ENCODE measurements at regions not wholly inside any gene's neighbourhood (a gene's known extent, or its start where the extent isn't known, plus 50 kb on each side); places are given as distances from the start of the nearest gene placed in this dataset.

- H3K27me3 ChIP-seq (ENCODE audit: control insufficient read depth in 1 of 2, insufficient read depth in 2 of 2, low read length in 2 of 2): no peaks in the 10 kb centered on the region
- no peak overlapping the region for H3K4me3 ChIP-seq (ENCODE audit: low read depth in 1 of 2, low read length in 2 of 2)
- no peaks in the 10 kb centered on the region for H3K4me1 ChIP-seq (ENCODE audit: control insufficient read depth in 2 of 2, insufficient read depth in 2 of 2, low read length in 1 of 2)
- 61 to 63% methylated on average over 3 of the region's 3 CpGs for WGBS, 2 donors
- H3K27ac ChIP-seq (ENCODE audit: low read depth in 2 of 2, low read length in 1 of 2): no peak overlapping the region
- H3K9me3 ChIP-seq (ENCODE audit: control insufficient read depth in 2 of 2, insufficient read depth in 1 of 2, low read depth in 1 of 2, low read length in 1 of 2): peaks cover 2% of the 10 kb centered on the region in 2 donors
- no peaks in the 10 kb centered on the region for H3K36me3 ChIP-seq (ENCODE audit: control insufficient read depth in 2 of 2, insufficient read depth in 2 of 2, low read length in 1 of 2)
Observed at GRCh38 chr10:56090914-56091540, 270.0 kb downstream of the ZWINT start.

DNA sequence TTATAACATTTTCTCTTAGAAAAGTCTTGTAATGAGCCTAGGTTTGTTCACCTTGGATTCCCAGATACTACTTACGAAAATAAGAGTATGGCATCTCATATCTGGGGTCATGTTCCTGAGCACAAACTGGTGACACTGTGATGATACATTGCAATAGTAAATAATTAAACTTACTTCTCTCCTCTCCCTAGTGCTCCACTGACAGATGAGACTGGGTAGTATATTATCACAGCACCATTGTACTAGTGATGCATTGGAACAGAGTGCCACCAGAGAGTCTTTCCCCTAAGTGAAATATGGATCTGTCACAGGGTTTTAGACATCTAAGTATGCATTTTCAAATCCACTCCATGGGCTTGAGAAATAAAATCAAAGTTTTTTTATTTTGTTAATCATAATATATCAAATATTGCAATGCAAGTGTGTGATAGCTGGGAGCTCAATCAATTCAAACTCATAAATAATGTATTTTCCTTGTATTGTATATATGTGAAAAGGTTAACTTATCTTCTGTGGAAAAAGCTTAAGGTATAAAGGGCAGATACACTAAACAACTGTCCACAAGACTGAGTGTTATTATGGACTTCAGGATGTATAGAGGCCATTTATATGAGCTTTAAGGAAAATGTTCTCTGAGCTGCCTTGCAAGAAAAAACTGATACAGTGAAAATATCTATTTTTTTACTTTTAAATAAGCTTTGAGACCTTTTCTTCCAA lies 275.5 kb downstream of the ZWINT start:
- no peak overlapping the region for H3K4me3 ChIP-seq (ENCODE audit: low read depth in 1 of 2, low read length in 2 of 2)
- 73 to 81% methylated on average over 1 of the region's 1 CpG for WGBS, 2 donors
- peaks cover 0 to 2% of the 10 kb centered on the region in 2 donors for H3K9me3 ChIP-seq (ENCODE audit: control insufficient read depth in 2 of 2, insufficient read depth in 1 of 2, low read depth in 1 of 2, low read length in 1 of 2)
- H3K27ac ChIP-seq (ENCODE audit: low read depth in 2 of 2, low read length in 1 of 2): no peak overlapping the region
- H3K27me3 ChIP-seq (ENCODE audit: control insufficient read depth in 1 of 2, insufficient read depth in 2 of 2, low read length in 2 of 2): no peaks in the 10 kb centered on the region
- no peaks in the 10 kb centered on the region for H3K36me3 ChIP-seq (ENCODE audit: control insufficient read depth in 2 of 2, insufficient read depth in 2 of 2, low read length in 1 of 2)
- no peaks in the 10 kb centered on the region for H3K4me1 ChIP-seq (ENCODE audit: control insufficient read depth in 2 of 2, insufficient read depth in 2 of 2, low read length in 1 of 2)

GRCh38 chr10:56082169-56082568 lies 278.9 kb downstream of the ZWINT start:
- Histone ChIP-seq H3K4me3 (ENCODE audit: low read depth in 1 of 2, low read length in 2 of 2) (no peak overlapping the region), H3K4me1 (ENCODE audit: control insufficient read depth in 2 of 2, insufficient read depth in 2 of 2, low read length in 1 of 2) (no peaks in the 10 kb centered on the region), H3K36me3 (ENCODE audit: control insufficient read depth in 2 of 2, insufficient read depth in 2 of 2, low read length in 1 of 2) (no peaks in the 10 kb centered on the region), H3K27ac (ENCODE audit: low read depth in 2 of 2, low read length in 1 of 2) (no peak overlapping the region), H3K9me3 (ENCODE audit: control insufficient read depth in 2 of 2, insufficient read depth in 1 of 2, low read depth in 1 of 2, low read length in 1 of 2) (peaks cover 0 to 3% of the 10 kb centered on the region in 2 donors), H3K27me3 (ENCODE audit: control insufficient read depth in 1 of 2, insufficient read depth in 2 of 2, low read length in 2 of 2) (no peaks in the 10 kb centered on the region)
- WGBS, 2 donors: 81 to 83% methylated on average over 3 of the region's 3 CpGs

DNA sequence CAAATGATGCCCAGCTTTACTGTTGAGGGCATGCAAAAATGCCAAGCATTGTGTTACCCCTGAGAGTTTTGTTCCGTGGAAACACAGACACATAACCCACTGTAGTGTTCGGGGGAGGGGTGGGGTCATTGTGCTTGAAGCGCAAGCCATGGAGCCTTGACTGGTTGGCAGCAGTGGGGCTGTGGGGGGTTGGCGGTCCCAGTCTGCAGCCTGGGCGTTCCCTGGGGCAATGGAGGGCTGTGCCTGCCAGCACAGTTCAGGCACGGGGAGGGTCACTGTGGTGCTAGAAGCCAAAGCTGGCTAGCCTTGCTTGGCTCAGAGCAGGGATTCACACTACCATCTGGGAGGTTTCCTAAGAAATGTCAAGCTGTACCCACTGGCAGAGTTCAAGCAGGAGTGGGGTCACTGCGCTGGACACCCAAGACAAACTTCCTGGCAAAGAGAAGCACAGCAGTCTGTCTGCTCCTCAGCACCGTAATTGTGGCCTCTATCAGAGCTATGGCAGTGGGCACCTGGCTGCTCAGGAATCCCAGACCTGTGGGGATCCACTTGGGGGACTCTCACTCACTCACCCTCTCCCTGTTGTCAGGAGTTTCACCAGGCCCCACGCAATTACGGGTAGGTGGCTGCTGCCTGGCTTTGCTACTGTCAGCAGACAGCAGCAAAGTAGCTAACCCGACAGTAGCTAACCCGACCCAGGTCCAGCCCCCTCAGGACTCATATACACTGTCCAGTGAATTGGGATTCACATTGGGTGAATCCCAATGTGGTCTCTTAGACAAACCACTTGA lies 292.4 kb downstream of the ZWINT start:
- WGBS, 2 donors: 78 to 82% methylated on average over 12 of the region's 12 CpGs
- no peaks in the 10 kb centered on the region for H3K27me3 ChIP-seq (ENCODE audit: control insufficient read depth in 1 of 2, insufficient read depth in 2 of 2, low read length in 2 of 2)
- no peak overlapping the region for H3K27ac ChIP-seq (ENCODE audit: low read depth in 2 of 2, low read length in 1 of 2)
- peaks cover 2 to 12% of the 10 kb centered on the region in 2 donors for H3K9me3 ChIP-seq (ENCODE audit: control insufficient read depth in 2 of 2, insufficient read depth in 1 of 2, low read depth in 1 of 2, low read length in 1 of 2)
- no peaks in the 10 kb centered on the region for H3K36me3 ChIP-seq (ENCODE audit: control insufficient read depth in 2 of 2, insufficient read depth in 2 of 2, low read length in 1 of 2)
- no peak overlapping the region for H3K4me3 ChIP-seq (ENCODE audit: low read depth in 1 of 2, low read length in 2 of 2)
- H3K4me1 ChIP-seq (ENCODE audit: control insufficient read depth in 2 of 2, insufficient read depth in 2 of 2, low read length in 1 of 2): no peaks in the 10 kb centered on the region

- 69 to 77% methylated on average over 2 of the region's 2 CpGs for WGBS, 2 donors
- peaks cover 2 to 12% of the 10 kb centered on the region in 2 donors for H3K9me3 ChIP-seq (ENCODE audit: control insufficient read depth in 2 of 2, insufficient read depth in 1 of 2, low read depth in 1 of 2, low read length in 1 of 2)
- H3K4me3 ChIP-seq (ENCODE audit: low read depth in 1 of 2, low read length in 2 of 2): no peak overlapping the region
- no peaks in the 10 kb centered on the region for H3K27me3 ChIP-seq (ENCODE audit: control insufficient read depth in 1 of 2, insufficient read depth in 2 of 2, low read length in 2 of 2)
- no peak overlapping the region for H3K27ac ChIP-seq (ENCODE audit: low read depth in 2 of 2, low read length in 1 of 2)
- H3K4me1 ChIP-seq (ENCODE audit: control insufficient read depth in 2 of 2, insufficient read depth in 2 of 2, low read length in 1 of 2): no peaks in the 10 kb centered on the region
- no peaks in the 10 kb centered on the region for H3K36me3 ChIP-seq (ENCODE audit: control insufficient read depth in 2 of 2, insufficient read depth in 2 of 2, low read length in 1 of 2)
Observed at GRCh38 chr10:56068040-56068439, 293.0 kb downstream of the ZWINT start.

GRCh38 chr10:56063642-56064041 lies 297.4 kb downstream of the ZWINT start:
- no peaks in the 10 kb centered on the region for H3K4me1 ChIP-seq (ENCODE audit: control insufficient read depth in 2 of 2, insufficient read depth in 2 of 2, low read length in 1 of 2)
- peaks cover 2 to 9% of the 10 kb centered on the region in 2 donors for H3K9me3 ChIP-seq (ENCODE audit: control insufficient read depth in 2 of 2, insufficient read depth in 1 of 2, low read depth in 1 of 2, low read length in 1 of 2)
- H3K36me3 ChIP-seq (ENCODE audit: control insufficient read depth in 2 of 2, insufficient read depth in 2 of 2, low read length in 1 of 2): no peaks in the 10 kb centered on the region
- no peak overlapping the region for H3K4me3 ChIP-seq (ENCODE audit: low read depth in 1 of 2, low read length in 2 of 2)
- 85 to 89% methylated on average over 1 of the region's 1 CpG for WGBS, 2 donors
- H3K27ac ChIP-seq (ENCODE audit: low read depth in 2 of 2, low read length in 1 of 2): no peak overlapping the region
- no peaks in the 10 kb centered on the region for H3K27me3 ChIP-seq (ENCODE audit: control insufficient read depth in 1 of 2, insufficient read depth in 2 of 2, low read length in 2 of 2)

- Histone ChIP-seq H3K4me3 (ENCODE audit: low read depth in 1 of 2, low read length in 2 of 2) (no peak overlapping the region), H3K27me3 (ENCODE audit: control insufficient read depth in 1 of 2, insufficient read depth in 2 of 2, low read length in 2 of 2) (no peaks in the 10 kb centered on the region), H3K27ac (ENCODE audit: low read depth in 2 of 2, low read length in 1 of 2) (no peak overlapping the region), H3K36me3 (ENCODE audit: control insufficient read depth in 2 of 2, insufficient read depth in 2 of 2, low read length in 1 of 2) (no peaks in the 10 kb centered on the region), H3K9me3 (ENCODE audit: control insufficient read depth in 2 of 2, insufficient read depth in 1 of 2, low read depth in 1 of 2, low read length in 1 of 2) (no peaks in the 10 kb centered on the region), H3K4me1 (ENCODE audit: control insufficient read depth in 2 of 2, insufficient read depth in 2 of 2, low read length in 1 of 2) (no peaks in the 10 kb centered on the region)
- WGBS, 2 donors: 59 to 64% methylated on average over 2 of the region's 2 CpGs
Observed at GRCh38 chr10:56057860-56058259, 303.2 kb downstream of the ZWINT start.

DNA sequence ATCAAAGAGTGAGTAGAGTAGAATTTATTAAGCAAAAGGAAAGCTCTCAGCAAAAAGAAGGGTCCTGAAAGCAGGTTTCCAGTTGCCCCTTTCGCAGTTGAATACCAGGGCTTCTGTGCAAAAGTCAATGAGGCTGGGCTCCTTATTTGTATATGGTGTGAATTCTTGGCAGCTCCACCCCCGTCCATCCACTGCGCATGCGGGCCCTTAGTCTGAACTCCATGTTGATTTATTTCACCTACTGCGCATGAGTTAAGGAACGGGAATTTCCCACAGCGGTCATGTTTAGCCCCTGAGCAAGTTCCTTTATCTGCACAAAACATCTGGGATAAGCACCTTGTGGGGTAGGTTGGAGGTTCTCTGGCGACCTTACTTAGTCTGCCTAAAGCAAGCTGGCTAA lies 325.6 kb downstream of the ZWINT start:
- Histone ChIP-seq H3K27me3 (ENCODE audit: control insufficient read depth in 1 of 2, insufficient read depth in 2 of 2, low read length in 2 of 2) (no peaks in the 10 kb centered on the region), H3K4me3 (ENCODE audit: low read depth in 1 of 2, low read length in 2 of 2) (no peak overlapping the region), H3K36me3 (ENCODE audit: control insufficient read depth in 2 of 2, insufficient read depth in 2 of 2, low read length in 1 of 2) (no peaks in the 10 kb centered on the region), H3K27ac (ENCODE audit: low read depth in 2 of 2, low read length in 1 of 2) (no peak overlapping the region), H3K4me1 (ENCODE audit: control insufficient read depth in 2 of 2, insufficient read depth in 2 of 2, low read length in 1 of 2) (no peaks in the 10 kb centered on the region), H3K9me3 (ENCODE audit: control insufficient read depth in 2 of 2, insufficient read depth in 1 of 2, low read depth in 1 of 2, low read length in 1 of 2) (peaks cover 0 to 2% of the 10 kb centered on the region in 2 donors)
- 87 to 90% methylated on average over 8 of the region's 8 CpGs for WGBS, 2 donors

- no peaks in the 10 kb centered on the region for H3K27me3 ChIP-seq (ENCODE audit: control insufficient read depth in 1 of 2, insufficient read depth in 2 of 2, low read length in 2 of 2)
- H3K4me1 ChIP-seq (ENCODE audit: control insufficient read depth in 2 of 2, insufficient read depth in 2 of 2, low read length in 1 of 2): no peaks in the 10 kb centered on the region
- H3K36me3 ChIP-seq (ENCODE audit: control insufficient read depth in 2 of 2, insufficient read depth in 2 of 2, low read length in 1 of 2): no peaks in the 10 kb centered on the region
- no peak overlapping the region for H3K27ac ChIP-seq (ENCODE audit: low read depth in 2 of 2, low read length in 1 of 2)
- H3K9me3 ChIP-seq (ENCODE audit: control insufficient read depth in 2 of 2, insufficient read depth in 1 of 2, low read depth in 1 of 2, low read length in 1 of 2): no peaks in the 10 kb centered on the region
- WGBS, 2 donors: 36 to 44% methylated on average over 5 of the region's 5 CpGs
- no peak overlapping the region for H3K4me3 ChIP-seq (ENCODE audit: low read depth in 1 of 2, low read length in 2 of 2)
Observed at GRCh38 chr10:56028298-56029132, 332.5 kb downstream of the ZWINT start.

All from esophagus (tissue), 2 donors.